ENCODE measurements at regions not wholly inside any gene's neighbourhood (a gene's known extent, or its start where the extent isn't known, plus 50 kb on each side); places are given as distances from the start of the nearest gene placed in this dataset.

DNA sequence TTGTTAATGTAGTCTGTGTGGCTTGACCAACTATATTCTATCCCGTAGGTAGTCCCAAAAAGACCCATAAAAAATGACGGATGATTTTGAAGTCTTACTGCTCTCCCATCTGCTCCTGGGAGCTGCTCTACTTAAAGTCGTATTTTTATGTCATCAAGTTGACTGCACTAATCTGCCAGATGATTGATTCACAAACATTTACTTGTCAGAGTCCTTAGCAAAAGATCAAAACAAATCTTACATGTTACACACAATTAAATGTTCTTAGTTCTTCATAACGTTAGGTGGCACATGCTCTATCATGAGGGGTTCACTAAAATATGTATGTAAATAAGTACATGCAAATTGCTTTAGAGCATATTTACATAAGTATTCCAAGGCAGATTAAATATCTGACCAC lies 498.3 kb upstream of the LRRTM4 start:
- H3K4me3 ChIP-seq (ENCODE audit: low read depth, low read length), result no peak overlapping the region

DNA sequence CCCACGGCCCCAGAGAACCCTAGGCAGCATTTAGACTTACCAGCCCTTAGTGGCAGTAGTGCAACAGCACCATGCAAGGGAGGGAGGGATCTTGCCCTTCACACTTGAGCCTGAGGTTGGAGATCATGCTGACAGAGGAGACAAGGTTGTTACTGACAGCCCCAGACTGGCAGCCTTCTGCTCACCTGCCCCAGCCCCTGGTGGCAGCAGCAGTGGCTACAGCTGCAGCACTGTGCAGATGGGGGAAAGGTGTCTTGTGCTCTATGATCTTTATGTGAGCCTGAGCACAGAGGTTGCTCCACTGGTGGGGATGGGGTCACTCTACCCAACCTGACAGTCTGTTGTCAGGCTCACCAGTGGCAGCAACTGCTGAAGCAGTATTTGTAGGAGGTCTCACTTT lies 501.2 kb upstream of the LRRTM4 start:
- Histone ChIP-seq H3K4me1 (ENCODE audit: control insufficient read depth, insufficient read depth, low read length) (no peaks in the 10 kb centered on the region), H3K4me3 (ENCODE audit: low read depth, low read length) (no peak overlapping the region), H3K27ac (ENCODE audit: extremely low read depth, low read depth, low read length) (no peak overlapping the region), H3K36me3 (ENCODE audit: control insufficient read depth in 2 of 2, insufficient read depth in 1 of 2, low read length in 2 of 2) (no peaks in the 10 kb centered on the region), H3K9me3 (ENCODE audit: control insufficient read depth, insufficient read depth, low read depth, low read length) (no peaks in the 10 kb centered on the region)
- POLR2A ChIA-PET, result no interaction called here
- TF ChIP-seq ZNF239 (tag by site-specific recombination; IDR thresholded peaks at IDR 0.05), result no peak
- TF ChIP-seq, protein P1, sequence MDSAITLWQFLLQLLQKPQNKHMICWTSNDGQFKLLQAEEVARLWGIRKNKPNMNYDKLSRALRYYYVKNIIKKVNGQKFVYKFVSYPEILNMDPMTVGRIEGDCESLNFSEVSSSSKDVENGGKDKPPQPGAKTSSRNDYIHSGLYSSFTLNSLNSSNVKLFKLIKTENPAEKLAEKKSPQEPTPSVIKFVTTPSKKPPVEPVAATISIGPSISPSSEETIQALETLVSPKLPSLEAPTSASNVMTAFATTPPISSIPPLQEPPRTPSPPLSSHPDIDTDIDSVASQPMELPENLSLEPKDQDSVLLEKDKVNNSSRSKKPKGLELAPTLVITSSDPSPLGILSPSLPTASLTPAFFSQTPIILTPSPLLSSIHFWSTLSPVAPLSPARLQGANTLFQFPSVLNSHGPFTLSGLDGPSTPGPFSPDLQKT (IDR thresholded peaks at IDR 0.05; ENCODE audit: borderline replicate concordance, low read depth, low read length), result no peak
- TF ChIP-seq ZIC2 (tag by site-specific recombination; IDR thresholded peaks at IDR 0.05), result no peak
- TF ChIP-seq ZNF610 (tag by site-specific recombination; IDR thresholded peaks at IDR 0.05; ENCODE audit: borderline replicate concordance), result no peak
- no peak for TF ChIP-seq ZNF623 (tag by site-specific recombination; IDR thresholded peaks at IDR 0.05)
- no peak for TF ChIP-seq ZNF324 (tag by site-specific recombination; IDR thresholded peaks at IDR 0.05)
- no peak for TF ChIP-seq ZNF175 (tag by site-specific recombination; IDR thresholded peaks at IDR 0.05)
- TF ChIP-seq ZNF830 (tag by site-specific recombination; IDR thresholded peaks at IDR 0.05; ENCODE audit: low read depth), result no peak
- CTCF ChIA-PET, result no interaction called here

More for the DNA sequence above, 498.3 kb upstream of the LRRTM4 start:
- Histone ChIP-seq H3K4me1 (ENCODE audit: control insufficient read depth, insufficient read depth, low read length) (no peaks in the 10 kb centered on the region), H3K36me3 (ENCODE audit: control insufficient read depth in 2 of 2, insufficient read depth in 1 of 2, low read length in 2 of 2) (no peaks in the 10 kb centered on the region), H3K9me3 (ENCODE audit: control insufficient read depth, insufficient read depth, low read depth, low read length) (no peaks in the 10 kb centered on the region), H3K27ac (ENCODE audit: extremely low read depth, low read depth, low read length) (no peak overlapping the region)
- CTCF ChIA-PET, result interaction anchor here (0.8 kb wide), 1 partner anchor 24 kb away, joined by 3 read pairs; no protein-coding TSS in a partner anchor
- TF ChIP-seq ZNF157 (tag by site-specific recombination; IDR thresholded peaks at IDR 0.05) (no peak), OSR2 (tag by site-specific recombination; IDR thresholded peaks at IDR 0.05) (no peak), MYNN (tag by site-specific recombination; IDR thresholded peaks at IDR 0.05; ENCODE audit: borderline replicate concordance) (no peak), ZNF146 (tag by site-specific recombination; IDR thresholded peaks at IDR 0.05) (no peak), ZNF626 (tag by site-specific recombination; IDR thresholded peaks at IDR 0.05) (no peak), ZBTB21 (tag by site-specific recombination; IDR thresholded peaks at IDR 0.05) (no peak), SP2 (tag by site-specific recombination; IDR thresholded peaks at IDR 0.05) (no peak), ZBTB49 (tag by site-specific recombination; IDR thresholded peaks at IDR 0.05; ENCODE audit: low read depth) (no peak), KLF17 (tag by site-specific recombination; IDR thresholded peaks at IDR 0.05) (no peak), ZNF133 (tag by site-specific recombination; IDR thresholded peaks at IDR 0.05) (no peak)
- TF ChIP-seq, protein P2, sequence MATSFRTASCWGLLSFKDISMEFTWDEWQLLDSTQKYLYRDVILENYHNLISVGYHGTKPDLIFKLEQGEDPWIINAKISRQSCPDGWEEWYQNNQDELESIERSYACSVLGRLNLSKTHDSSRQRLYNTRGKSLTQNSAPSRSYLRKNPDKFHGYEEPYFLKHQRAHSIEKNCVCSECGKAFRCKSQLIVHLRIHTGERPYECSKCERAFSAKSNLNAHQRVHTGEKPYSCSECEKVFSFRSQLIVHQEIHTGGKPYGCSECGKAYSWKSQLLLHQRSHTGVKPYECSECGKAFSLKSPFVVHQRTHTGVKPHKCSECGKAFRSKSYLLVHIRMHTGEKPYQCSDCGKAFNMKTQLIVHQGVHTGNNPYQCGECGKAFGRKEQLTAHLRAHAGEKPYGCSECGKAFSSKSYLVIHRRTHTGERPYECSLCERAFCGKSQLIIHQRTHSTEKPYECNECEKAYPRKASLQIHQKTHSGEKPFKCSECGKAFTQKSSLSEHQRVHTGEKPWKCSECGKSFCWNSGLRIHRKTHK (tag by site-specific recombination; IDR thresholded peaks at IDR 0.05), result no peak
- POLR2A ChIA-PET, result no interaction called here

Measured in HEK293 (cell line).